GM21390 (cell line): ENCODE measurements at regions not wholly inside any gene's neighbourhood (a gene's known extent, or its start where the extent isn't known, plus 50 kb on each side); places are given as distances from the start of the nearest gene placed in this dataset.
"Not testable (repeated sequence)": the region's sequence is repeated elsewhere in the genome, so short reads cannot be mapped to it uniquely, and the experiment has no call there.

Source experiments
- ATAC-seq: cut with Tn5 transposase; IDR thresholded peaks from one replicate; pipeline ENCODE4 v1.9.1; 2021; ENCODE audit not compliant: unreplicated experiment

DNA sequence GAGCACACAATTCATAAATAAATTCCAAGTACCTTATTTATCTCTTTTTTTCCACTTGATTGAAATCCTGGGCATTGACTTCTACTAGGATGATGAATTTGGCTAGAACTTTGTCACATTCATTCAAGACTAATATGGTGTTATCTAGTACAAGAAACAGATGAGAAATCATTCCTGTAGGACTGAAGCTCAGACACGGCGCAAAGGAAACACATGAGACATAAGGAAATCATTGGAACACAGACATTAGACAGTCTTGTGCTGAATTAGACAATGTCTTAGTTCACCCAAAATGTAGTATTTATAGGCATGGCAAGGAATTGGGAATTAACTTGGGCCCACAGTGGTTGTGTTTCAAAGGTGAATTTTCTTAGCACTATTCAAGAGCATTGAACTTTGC, 305.7 kb downstream of the SETD4 start:
- no peak for ATAC-seq

DNA sequence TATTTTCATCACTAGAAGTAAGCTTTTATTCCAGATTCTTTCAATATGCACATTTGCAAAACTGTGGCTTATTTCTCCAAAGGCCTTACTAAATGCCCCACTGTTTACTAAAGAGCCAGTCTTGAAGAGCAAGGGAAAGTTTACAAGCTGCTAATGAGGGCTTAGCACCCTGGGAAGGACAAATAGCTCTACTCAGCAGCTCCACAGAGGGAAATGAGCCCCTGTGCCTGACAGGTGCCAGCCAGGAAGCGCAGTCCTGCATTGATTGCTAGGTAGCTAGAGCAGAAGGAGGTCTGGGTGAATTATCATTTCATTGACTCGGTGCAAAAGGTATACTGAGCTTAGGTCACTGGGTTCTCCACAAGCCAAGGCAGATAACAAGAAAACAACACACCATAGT, 307.0 kb downstream of the SETD4 start:
- ATAC-seq, result no peak

DNA sequence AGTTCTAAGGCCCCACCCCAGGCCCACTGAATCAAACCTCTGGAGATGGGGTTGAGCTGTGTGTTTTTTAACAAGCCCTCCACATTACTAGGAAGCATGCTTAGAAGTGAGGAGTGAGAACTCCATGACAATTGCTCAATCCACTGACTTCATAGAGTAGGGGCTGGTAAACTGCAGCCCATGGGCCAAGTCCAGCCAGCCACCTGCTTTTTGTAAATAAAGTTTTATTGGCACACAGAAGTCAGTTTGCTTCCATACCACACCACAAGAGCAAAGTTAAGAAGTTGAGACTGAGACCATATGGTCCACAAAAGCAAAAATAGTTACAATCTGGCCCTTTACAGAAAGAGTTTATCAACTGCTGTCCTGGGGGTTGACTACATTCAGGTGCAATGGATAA, 309.2 kb downstream of the SETD4 start:
- no peak for ATAC-seq

DNA sequence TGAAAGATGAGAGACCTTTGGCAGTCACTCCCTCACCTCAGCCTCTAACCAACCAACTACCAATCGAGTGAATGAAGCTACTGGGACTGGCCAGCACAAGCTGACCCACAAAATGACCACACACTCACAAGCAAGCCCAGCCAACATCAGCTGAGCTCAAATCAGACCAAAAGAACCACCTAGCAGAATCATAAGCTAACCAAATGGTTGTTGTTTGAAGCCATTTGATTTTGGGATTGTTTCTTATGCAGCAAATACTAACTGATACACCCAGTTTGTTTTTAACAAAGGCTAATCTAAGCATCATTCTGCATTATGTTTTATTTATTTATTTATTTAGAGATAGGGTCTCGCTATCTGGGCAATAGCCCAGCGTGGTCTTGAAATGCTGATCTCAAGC, 310.4 kb downstream of the SETD4 start:
- ATAC-seq, result no peak

DNA sequence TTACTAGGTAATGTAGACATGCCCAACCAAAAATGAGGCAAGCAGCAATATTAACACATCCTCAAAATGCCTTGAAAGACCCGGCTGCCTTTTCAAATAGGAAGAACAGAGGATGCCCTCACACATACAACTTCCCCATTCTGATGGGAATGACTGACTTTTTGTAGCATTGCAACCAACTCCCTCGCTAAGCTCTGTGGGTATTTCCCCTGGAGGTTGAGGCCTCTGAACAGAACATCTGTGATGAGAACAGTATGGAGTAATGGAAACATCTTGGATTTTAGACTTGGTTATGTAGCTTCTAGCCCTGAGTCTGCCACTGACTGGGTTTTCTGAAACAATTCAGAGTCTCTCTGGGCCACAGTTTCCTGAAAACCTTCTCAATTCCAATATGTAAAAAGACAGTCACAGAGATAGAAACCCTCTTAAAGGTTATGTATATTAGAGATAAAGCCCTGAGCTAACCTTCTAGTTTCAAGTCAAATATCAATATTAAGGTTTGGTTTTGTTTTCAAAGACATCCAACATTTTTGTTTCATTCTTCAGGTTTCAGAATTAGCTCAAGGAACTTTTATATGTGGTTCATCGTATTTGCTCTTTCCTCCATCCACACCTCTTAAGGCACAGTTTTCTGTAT, 311.5 kb downstream of the SETD4 start:
- ATAC-seq, result no peak

DNA sequence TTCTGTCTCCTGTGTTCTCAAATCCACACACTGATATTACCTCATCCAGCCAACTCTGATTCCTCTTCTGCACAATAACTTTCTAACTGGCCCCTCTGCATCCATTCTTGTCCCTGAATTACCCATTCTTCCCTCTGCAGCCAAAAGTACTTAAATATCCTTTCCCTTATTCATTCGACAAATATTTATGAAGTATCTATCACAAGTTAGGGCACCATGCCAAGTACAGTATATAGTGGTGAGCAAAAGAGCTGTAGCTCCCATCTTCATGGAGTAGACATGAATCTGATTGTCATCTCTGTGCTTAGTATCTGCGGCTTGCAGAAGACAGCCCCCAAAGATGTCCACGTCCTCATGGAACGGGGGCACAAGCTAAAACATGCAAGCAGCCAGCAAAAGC, 316.8 kb downstream of the SETD4 start:
- no peak for ATAC-seq

DNA sequence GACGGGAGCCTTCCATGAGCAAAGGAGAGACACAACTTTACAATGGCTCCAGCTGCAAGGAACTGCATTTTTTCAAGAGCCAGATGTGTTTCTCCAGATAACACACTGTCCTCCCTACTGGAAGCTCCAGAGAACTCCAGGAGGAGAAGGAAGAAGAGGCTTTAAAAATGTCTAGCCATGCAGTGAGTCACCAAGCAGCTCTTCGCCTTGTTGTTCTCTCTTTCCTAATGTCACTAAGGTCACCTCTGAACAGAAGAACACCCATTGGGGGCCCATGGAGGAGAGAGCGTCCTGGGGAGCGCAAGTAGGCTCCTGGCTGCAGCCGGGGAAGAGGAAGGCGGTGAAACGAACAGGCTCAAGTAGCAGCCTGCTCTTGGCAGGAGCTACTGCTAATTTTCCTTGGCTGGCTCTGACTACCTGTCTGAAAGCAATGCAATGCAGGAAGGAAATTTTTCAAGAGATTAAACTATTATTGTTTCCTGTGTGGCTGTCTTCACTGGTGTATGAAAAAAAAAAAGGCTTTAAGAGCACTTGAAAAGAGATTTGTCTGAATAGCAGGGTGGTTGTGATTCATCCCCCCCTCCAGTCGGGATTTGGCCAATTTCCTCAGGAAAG, 321.9 kb downstream of the SETD4 start:
- no peak for ATAC-seq

DNA sequence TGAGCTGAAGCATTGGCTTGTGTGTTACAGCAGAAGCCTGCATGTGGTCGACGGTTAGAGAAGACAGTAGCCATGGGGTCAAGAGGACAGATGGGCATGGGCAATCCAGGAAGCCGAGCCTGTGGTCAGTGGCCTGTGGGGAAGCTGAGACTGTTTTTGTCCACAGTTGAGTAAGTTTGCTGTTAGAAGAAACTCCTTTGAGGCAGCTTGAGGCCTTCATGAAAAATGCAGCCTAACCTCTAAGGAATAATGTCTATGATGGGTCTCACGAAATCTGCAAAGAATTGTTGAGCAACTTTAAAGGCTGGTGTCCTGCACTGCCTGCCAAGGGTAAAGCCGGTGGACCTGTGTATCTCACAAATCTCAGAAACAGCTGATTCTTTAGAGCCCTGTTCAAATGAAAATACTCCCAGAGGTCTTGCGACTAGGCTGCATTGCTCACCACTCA, 322.4 kb downstream of the SETD4 start:
- ATAC-seq, result no peak

DNA sequence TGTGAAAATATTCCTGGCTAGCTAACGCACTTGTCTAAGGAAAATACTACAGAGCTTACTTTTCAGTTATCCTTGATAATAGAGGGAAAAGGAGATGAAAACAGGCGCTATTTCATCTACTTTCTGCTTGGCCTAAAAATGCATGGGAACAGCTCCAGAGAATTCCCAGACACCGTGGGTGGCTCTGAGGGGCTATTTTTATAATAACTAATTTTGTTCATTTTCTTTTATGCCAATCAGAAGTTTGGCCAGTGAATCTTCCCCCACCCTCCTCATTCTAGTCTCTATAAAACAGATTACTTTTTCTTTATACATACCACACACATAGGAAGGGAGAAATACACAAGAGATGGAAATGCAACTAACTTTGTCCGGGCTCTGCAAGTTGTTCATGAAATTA, 322.9 kb downstream of the SETD4 start:
- ATAC-seq, result no peak

DNA sequence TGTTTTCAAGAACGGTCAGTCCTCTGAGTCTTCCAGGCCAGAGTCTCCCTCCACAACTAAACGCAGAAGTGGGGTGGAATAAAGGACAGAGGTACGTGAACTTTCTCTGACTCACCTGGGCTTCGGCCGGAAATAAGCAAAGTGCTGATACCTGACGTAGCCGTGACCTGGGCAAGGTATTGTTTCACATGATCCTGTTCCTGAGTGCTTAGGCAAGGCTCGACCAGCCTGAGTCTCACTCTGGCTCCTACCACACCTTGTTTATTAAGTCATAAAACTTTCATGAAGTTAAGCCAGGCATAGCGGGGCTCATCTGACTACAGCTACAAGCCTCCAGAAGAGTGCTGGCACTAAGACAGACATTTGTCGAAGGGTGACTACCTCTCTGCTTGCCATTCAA, 327.5 kb downstream of the SETD4 start:
- ATAC-seq, result no peak

DNA sequence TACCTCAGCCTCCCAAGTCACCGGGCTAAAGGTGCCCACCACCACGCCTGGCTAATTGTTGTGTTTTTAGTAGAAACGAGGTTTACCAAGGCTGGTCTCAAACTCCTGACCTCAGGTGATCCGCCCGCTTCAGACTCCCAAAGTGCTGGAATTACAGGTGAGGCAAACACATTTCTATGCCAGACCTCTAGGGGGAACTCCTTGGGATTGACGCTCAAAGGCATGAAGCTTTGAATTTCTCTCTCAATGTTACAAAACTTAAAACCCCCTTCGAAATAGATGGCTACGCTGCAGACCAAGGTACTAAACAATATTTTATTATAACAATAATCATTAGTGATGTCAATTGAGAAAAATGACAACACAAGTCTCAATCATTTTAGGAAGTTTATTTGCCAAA, 330.0 kb downstream of the SETD4 start:
- no peak for ATAC-seq

DNA sequence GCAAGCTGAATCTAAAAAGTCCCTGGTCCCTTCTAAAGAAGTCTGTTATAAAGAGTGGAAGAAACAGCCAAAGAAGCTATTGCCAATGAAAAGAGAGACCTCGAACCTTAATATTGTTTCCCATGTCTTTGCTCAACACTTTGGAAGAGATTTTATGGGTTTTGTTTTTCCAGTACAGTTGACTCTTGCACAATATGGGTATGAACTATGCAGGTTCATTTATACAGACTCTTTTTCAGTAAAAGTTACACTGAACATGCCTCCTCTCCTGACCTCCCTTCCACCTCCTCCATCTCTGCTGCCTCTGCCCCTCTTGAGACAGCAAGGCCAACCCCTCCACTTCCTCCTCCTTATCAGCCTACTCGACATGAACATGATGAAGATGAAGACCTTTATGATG, 332.5 kb downstream of the SETD4 start:
- no peak for ATAC-seq

DNA sequence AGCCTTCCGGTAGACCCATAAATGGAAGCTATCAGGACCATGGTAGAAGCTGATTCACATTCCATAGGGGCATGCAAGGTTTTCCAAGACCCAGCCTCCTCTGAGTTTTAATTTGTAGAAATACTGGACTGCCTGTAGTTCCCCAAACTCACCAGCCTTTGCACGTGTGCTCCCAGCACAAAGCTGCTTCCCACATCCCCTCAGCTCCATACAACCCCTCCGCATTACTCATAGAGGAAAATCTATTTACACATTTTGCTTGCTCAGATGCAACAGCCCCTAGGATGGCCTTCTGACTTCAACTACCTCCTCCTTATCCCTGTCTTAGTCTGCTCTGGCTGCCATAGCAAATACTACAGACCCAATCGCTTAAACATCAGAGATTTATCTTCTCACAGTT, 336.2 kb downstream of the SETD4 start:
- no peak for ATAC-seq

DNA sequence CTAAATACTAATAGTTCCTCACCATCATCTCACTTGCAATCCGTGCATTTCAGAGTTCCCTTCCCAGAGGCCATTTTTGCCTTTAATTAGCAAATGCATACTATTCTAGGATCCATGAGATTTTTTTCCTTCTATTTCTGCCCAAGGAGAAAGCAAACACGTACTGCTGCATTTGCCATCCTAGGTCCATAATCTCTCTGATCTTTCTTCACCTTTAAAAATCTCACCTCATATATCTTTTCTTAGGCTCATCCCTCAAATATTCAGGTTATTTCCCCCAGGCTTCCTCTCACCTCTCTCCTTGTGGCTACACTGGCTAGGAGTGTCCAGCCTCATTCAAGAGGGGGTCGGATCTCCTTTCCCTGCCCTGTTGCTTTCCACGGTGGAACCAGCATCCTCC, 338.6 kb downstream of the SETD4 start:
- ATAC-seq, result no peak

DNA sequence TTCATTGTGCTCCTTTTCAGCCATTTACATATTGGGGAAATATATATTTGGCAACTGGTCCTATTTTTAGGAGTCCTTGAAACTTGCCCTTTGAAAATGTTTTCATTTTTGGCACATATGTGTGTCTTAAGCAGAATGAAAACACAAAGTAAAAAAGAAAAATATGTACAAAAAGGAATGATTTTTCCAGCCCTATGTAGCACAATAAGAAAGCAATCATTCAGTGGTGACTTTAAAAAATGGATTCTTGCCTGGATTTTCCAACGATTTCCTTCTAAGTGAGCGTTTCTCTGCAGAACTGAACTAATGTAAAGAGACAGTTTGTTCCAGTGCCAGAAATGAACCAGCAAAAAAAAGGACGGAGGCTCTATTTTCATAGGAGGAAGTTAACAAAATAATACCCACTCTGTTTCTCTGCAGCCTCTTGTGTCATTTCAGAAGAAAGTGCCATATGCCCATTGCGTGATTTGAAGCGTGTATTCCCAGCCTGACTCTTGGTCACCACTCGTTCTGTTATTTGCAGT, 340.1 kb downstream of the SETD4 start:
- ATAC-seq, result no peak

DNA sequence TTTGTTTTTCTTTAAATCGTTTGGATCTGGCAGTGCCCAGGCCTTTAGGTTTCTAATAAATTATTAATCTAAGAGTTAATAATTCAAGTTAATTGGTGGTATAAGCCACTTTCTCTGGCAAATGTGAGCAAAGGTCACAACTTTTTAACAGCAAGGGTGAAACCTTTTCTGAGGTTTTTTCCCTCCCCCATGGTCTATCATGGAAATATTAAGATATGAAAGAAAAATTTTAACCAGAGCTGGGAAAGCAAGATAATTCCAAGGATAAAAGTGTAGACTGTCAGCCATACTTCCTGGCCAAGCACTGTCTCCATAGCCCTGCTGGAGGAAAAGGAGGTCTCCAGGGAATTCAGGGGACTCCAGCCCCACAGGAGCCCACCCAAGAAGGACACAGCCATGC, 341.2 kb downstream of the SETD4 start:
- no peak for ATAC-seq

DNA sequence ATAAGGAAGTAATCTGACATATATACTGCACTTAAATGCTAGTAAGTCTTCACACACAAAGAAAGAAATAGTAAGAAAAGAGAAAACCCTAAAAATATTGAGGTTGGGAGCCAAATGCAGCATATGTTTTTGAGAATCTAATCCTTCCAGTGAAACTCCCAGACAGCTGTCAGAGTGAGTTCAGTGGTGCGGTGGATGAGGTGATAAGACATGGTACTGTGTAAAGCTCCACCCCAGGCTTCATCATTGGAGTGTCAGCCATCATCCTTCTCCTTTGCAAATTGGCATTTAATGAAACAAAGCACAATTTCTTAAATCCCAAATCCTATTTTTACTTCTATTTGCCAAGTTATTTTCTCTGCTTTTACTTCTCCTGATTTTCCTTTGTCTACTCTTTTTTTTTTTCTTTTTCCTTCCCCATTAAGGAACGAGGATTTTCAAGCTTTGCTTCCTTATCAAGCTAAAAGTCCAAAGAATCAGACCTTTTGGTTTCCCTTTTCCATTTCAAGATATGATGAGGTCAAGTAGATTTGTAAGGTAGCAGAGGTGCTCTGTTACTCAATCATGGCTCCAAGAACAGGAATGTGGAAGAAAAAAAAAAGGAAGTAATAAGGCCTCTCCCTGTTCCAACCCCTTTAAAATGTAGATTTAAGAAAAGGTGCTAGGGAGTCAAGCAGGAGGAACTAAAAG, 343.3 kb downstream of the SETD4 start:
- no peak for ATAC-seq

DNA sequence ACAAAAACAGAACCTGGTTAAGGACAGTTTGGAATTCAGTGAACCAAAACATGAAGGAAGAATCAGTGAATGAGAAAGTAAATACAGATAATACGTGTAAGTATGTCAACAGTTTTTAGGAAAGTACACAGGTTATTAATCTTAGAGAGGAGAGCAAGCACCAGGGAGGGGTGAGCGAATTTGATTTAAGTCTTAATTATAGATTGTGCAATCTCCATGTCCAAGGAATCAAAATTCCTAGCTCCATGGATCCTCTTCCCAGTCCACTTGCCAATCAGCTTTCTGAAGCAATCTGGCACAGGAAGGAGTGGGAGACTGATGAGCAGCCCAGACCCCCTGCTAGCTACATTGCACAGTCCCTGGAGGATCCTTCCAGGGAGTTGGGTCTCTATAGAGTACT, 346.4 kb downstream of the SETD4 start:
- no peak for ATAC-seq

DNA sequence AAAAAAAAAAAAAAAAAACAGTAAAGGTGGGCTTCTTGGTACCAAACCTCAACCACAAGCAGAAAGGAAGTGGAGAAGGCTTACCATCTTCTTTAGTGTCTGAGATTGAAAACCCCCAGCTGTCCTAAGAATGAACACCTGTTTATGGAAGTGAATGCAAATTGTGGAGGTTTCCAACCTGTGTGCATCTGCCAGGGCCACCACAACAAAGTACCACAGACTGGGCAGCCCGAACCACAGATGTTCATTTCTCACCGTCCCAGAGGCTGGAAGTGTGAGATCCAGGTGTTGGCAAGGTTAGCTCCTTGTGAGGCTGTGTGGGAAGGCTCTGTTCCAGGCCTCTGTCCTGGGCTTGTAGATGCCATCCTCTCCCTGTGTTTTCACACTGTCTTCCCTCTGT, 348.7 kb downstream of the SETD4 start:
- no peak for ATAC-seq

DNA sequence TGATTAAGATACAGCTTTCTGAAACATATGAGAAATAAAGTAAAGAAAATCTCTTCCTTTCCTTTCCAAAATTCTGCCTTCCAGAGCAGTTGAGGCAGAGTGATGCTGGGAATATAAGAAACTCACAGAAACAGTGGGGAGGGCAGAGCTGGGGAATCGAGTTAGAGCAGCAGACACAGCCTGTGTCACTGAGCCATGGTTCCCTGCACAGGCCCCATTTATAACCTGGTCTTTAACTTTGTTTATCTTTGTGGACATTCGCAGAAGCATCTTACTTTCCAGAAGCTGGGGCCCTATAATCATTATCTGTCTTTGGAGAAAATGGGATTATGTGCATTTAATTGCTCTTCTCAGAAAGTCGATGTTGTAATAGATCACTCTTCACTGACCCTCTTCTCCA, 349.1 kb downstream of the SETD4 start:
- ATAC-seq, result no peak

DNA sequence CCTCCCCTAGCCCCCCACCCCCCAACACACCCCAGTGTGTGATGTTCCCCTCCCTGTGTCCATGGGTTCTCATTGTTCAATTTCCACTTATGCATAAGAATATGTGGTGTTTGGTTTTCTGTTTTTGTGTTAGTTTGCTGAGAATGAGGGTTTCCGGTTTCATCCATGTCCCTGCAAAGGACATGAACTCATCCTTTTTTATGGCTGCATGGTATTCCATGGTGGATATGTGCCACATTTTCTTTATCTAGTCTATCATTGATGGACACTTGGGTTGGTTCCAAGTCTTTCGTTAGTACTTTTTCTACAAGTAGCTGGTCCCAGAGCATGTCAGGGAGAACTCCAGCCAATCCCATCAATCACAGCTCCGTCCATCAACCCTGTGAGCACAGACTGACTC, 350.3 kb downstream of the SETD4 start:
- not testable (repeated sequence) for ATAC-seq

DNA sequence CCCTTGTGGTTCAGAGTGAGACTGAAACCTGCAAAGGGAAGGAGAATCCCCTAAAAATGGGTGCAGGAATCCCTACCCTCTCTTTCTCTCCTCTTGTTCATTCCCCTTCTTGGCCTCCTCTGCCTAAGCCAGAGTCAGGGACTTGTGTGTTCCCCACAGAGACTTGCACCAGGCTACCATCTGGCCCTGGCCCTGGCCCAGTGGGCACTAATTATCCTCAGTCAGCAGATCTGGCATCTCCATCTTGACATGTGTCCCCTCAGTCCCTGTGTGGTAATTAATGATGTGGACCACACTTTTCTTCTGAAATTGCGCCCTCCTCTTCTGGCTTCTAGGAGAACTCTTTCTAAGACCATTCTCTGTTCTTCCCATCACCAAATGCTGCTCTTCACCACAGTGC, 354.4 kb downstream of the SETD4 start:
- ATAC-seq, result no peak
